Keratinocyte (primary cell): ENCODE measurements at regions not wholly inside any gene's neighbourhood (a gene's known extent, or its start where the extent isn't known, plus 50 kb on each side); places are given as distances from the start of the nearest gene placed in this dataset.

ENCODE experiments used
- EZH2 ChIP-seq: IDR thresholded peaks from one replicate; pipeline ENCODE4 v1.6.1; 2012; ENCODE audit warnings: inconsistent platforms, mild to moderate bottlenecking, low read length, moderate library complexity
- TF ChIP-seq, protein P1 (sequence below), 3 experiments: IDR thresholded peaks in 1 of 3; conservative IDR thresholded peaks in 1 of 3; optimal IDR thresholded peaks in 1 of 3; 2 replicates in 2 of 3; 3 replicates in 1 of 3; pipeline versions ENCODE3 to v1.5.1; 2011; ENCODE audit warnings: low read length in 3 of 3, mild to moderate bottlenecking in 3 of 3, moderate library complexity in 2 of 3, control low read depth in 1 of 3, inconsistent platforms in 1 of 3; ENCODE audit not compliant: insufficient read depth in 2 of 3; ENCODE audit errors: extremely low read depth in 1 of 3

- TF ChIP-seq, protein P1, sequence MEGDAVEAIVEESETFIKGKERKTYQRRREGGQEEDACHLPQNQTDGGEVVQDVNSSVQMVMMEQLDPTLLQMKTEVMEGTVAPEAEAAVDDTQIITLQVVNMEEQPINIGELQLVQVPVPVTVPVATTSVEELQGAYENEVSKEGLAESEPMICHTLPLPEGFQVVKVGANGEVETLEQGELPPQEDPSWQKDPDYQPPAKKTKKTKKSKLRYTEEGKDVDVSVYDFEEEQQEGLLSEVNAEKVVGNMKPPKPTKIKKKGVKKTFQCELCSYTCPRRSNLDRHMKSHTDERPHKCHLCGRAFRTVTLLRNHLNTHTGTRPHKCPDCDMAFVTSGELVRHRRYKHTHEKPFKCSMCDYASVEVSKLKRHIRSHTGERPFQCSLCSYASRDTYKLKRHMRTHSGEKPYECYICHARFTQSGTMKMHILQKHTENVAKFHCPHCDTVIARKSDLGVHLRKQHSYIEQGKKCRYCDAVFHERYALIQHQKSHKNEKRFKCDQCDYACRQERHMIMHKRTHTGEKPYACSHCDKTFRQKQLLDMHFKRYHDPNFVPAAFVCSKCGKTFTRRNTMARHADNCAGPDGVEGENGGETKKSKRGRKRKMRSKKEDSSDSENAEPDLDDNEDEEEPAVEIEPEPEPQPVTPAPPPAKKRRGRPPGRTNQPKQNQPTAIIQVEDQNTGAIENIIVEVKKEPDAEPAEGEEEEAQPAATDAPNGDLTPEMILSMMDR (optimal IDR thresholded peaks at IDR 0.05 in 1 of 3, IDR thresholded peaks at IDR 0.05 in 1 of 3, conservative IDR thresholded peaks at IDR 0.05 in 1 of 3; ENCODE audit: extremely low read depth in 1 of 3, insufficient read depth in 2 of 3, low read length in 3 of 3), result no peak
- TF ChIP-seq EZH2, result no peak
Measured at GRCh38 chr6:2462831-2463230, 217.4 kb upstream of the GMDS start.
